Midbrain (tissue), 1 donor: ENCODE measurements at regions not wholly inside any gene's neighbourhood (a gene's known extent, or its start where the extent isn't known, plus 50 kb on each side); places are given as distances from the start of the nearest gene placed in this dataset.

Experiments
- DNase-seq: peaks from one replicate; lab custom pipeline; 2025; lab: John Stamatoyannopoulos, UW

GRCh38 chr2:184534986-184535385 is 63.3 kb upstream of the ZNF804A start:
- DNase-seq = no peak

DNA sequence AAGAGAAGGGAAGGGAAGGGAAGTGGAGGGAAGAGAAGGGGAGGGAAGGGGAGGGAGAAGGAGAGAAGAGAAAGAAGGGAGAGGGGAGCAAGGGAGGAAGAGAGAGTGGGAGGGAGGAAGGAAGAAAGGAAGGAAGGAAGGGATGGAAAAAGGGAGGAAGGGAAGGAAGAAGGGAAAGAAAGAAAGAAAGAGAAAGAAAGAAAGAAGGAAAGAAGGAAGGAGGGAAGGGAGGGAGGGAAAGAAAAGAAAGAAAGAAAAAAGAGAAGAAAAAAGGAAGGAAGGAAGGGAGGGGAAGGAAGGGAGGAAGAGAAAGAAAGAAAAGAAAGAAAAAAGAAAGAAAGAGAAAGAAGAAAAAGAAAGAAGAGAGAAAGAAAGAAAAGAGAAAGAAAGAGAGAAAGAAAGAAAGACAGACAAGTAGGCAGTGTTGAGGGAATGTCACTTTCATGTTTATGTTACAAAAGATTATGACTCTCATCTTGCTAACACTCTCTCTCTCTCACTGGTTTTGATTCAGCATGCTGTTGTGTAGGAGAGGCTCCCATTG is 58.0 kb upstream of the ZNF804A start:
- DNase-seq = no peak

- no peak for DNase-seq
These were observed 56.7 kb upstream of the ZNF804A start for GRCh38 chr2:184541591-184541990.

DNA sequence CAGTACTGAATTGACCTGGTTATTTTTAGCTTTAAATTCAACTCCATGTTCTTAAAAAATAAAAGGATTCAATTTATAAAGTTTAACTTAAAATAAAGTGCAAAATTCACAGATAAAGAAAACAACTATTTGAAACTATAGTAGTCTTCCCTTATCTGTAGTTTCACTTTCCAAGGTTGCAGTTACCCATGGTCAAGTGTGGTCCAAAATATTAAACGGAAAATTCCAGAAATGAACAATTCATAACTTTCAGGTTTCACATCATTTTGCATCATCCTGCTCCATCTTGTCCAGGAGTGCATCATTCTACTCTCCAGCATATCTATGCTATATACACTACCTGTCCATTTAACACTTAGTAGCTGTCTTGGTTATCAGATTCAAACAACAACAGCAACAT is 54.5 kb upstream of the ZNF804A start:
- no peak for DNase-seq
